ENCODE measurements at regions not wholly inside any gene's neighbourhood (a gene's known extent, or its start where the extent isn't known, plus 50 kb on each side); places are given as distances from the start of the nearest gene placed in this dataset.
"Not testable (repeated sequence)": the region's sequence is repeated elsewhere in the genome, so short reads cannot be mapped to it uniquely, and the experiment has no call there.

DNA sequence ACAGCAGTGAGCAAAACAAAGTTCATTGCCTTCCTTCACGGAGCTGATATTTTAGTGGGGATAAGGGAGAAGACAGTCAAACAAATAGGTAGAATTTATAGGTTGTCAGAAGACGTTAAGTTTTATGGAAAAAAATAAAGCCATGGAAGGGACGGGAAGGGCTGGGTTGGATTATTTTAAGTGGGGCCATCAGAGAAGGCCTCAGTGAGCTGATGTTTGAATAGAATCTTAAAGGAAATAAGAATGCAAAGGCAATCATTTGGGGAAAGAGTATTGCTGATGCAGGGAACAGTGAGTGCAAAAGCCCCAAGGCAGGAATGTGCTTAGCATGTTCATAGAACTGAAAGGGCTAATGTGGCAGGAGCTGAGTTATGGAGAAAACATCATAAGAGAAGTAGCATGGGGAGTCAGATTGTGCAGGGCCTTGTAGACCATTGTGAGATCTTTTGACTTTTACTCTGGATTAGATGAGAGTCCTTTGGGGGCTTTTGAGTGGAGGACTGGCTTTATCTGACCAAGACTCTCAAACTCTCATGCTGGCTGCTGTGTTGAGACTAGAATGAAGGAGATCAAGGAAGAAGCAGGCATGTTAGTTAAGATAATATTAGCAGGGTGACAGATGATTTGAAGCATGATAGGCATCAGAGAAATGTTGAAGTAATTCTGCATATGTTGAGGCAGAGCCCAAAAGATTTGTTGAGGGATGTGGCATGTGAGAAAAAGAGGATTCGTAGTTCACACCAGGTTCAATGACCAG, 104.5 kb upstream of the TPTE start:
- H3K9me3 ChIP-seq (ENCODE audit: control insufficient read depth, low read length); H3K27me3 ChIP-seq (ENCODE audit: control insufficient read depth in 1 of 2, insufficient read depth in 2 of 2, low read length in 1 of 2); H3K4me1 ChIP-seq (ENCODE audit: control insufficient read depth in 1 of 2, insufficient read depth in 2 of 2, low read length in 2 of 2); H3K36me3 ChIP-seq (ENCODE audit: control insufficient read depth in 1 of 2, insufficient read depth in 2 of 2, low read length in 1 of 2); intact Hi-C loops (cut with DNase I); DNase-seq; H3K4me3 ChIP-seq (ENCODE audit: low read length in 2 of 2); H3K27ac ChIP-seq (ENCODE audit: low read depth in 1 of 2, low read length in 2 of 2): not testable (repeated sequence)
- WGBS, 2 donors = 44 to 46% methylated on average over 4 of the region's 4 CpGs
- peak; percentile 9 for ATAC-seq (ENCODE audit: low FRiP score)

DNA sequence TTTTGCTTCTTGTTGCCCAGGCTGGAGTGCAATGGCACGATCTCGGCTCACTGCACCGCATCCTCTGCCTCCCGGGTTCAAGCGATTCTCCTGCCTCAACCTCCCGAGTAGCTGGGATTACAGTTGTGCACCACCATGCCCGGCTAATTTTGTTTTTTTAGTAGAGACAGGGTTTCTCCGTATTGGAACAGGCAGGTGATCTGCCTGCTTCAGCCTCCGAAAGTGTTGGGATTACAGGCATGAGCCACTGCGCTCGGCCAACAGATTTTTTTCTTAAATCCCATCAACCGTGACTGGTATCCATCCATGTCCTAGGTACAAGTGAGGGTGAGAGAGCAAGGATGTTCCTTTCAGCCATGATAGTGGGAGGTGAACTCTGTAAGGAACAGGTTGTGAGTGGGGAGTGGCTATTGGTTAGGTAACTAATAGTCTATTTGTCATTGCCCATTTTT, 103.8 kb upstream of the TPTE start:
- ATAC-seq (ENCODE audit: low FRiP score) = peak; percentile 31

DNA sequence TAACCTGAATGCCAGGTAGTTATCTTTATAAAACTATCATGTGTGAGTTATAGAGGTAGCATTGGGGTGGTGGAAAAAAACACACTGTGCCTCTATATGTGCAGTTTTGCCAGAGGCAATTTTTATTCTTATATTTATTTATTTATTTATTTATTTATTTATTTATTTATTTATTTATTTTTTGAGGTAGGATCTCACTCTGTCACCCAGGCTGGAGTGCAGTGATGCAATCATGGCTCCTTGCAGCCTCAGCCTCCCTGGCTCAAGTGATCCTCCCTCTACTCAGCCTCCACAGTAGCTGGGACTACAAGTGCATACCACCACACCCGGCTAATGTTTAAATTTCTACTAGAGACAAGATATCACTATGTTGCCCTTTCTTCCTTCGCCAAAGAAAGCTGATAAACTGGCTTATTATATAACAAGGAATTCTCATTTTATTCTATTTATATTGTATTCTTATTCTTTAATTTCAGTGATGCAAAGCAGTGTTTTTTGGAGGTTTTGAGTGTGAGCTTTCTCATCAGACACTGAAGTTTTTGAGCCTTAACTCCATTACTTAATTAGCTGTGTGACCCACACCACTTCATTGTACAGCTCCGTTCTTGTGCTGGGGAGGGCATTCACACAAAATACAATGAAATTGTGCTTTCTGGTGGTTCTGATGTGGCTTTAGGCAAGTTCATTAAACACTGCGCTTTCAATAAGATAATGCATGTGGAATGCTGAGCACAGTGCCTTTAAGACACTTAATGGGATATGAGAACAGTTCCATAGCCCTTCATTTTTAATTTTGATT, 102.9 kb upstream of the TPTE start:
- ATAC-seq (ENCODE audit: low FRiP score) = peak; percentile 8
- intact Hi-C loops (cut with DNase I); DNase-seq; H3K9me3 ChIP-seq (ENCODE audit: control insufficient read depth, low read length); H3K27ac ChIP-seq (ENCODE audit: low read depth in 1 of 2, low read length in 2 of 2); H3K4me1 ChIP-seq (ENCODE audit: control insufficient read depth in 1 of 2, insufficient read depth in 2 of 2, low read length in 2 of 2); H3K4me3 ChIP-seq (ENCODE audit: low read length in 2 of 2); H3K36me3 ChIP-seq (ENCODE audit: control insufficient read depth in 1 of 2, insufficient read depth in 2 of 2, low read length in 1 of 2); H3K27me3 ChIP-seq (ENCODE audit: control insufficient read depth in 1 of 2, insufficient read depth in 2 of 2, low read length in 1 of 2): not testable (repeated sequence)
- WGBS, 2 donors = 45 to 52% methylated on average over 4 of the region's 4 CpGs

More for the DNA sequence above, 103.8 kb upstream of the TPTE start:
- H3K4me3 ChIP-seq (ENCODE audit: low read length in 2 of 2); intact Hi-C loops (cut with DNase I); H3K27me3 ChIP-seq (ENCODE audit: control insufficient read depth in 1 of 2, insufficient read depth in 2 of 2, low read length in 1 of 2); H3K9me3 ChIP-seq (ENCODE audit: control insufficient read depth, low read length); H3K36me3 ChIP-seq (ENCODE audit: control insufficient read depth in 1 of 2, insufficient read depth in 2 of 2, low read length in 1 of 2); H3K27ac ChIP-seq (ENCODE audit: low read depth in 1 of 2, low read length in 2 of 2); H3K4me1 ChIP-seq (ENCODE audit: control insufficient read depth in 1 of 2, insufficient read depth in 2 of 2, low read length in 2 of 2): not testable (repeated sequence)
- WGBS, 2 donors = 71 to 74% methylated on average over 12 of the region's 12 CpGs
- peak in 1 of 2 donors; percentile 81 for DNase-seq

DNA sequence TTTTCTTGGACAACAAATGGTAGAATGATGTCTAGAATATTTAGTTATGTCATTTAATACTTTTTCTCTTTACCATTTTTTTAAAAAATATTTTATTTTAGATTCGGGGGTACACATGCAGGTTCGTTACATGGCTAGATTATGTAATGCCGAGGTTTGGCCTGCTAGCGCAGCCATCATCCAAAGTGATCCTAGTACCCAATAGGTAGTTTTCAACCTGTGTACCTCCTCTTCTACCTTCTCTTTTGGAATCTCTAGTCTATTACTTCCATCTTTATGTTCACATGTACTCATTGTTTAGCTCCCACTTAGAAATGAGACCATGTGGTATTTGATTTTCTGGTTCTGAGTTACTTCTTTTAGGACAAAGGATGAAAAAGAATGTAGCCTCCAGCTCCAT, 100.2 kb upstream of the TPTE start:
- DNase-seq; H3K9me3 ChIP-seq (ENCODE audit: control insufficient read depth, low read length); intact Hi-C loops (cut with DNase I); H3K4me3 ChIP-seq (ENCODE audit: low read length in 2 of 2); H3K27me3 ChIP-seq (ENCODE audit: control insufficient read depth in 1 of 2, insufficient read depth in 2 of 2, low read length in 1 of 2); ATAC-seq (ENCODE audit: low FRiP score); H3K4me1 ChIP-seq (ENCODE audit: control insufficient read depth in 1 of 2, insufficient read depth in 2 of 2, low read length in 2 of 2); H3K27ac ChIP-seq (ENCODE audit: low read depth in 1 of 2, low read length in 2 of 2); H3K36me3 ChIP-seq (ENCODE audit: control insufficient read depth in 1 of 2, insufficient read depth in 2 of 2, low read length in 1 of 2): not testable (repeated sequence)
- WGBS, 2 donors = 57 to 61% methylated on average over 4 of the region's 4 CpGs

DNA sequence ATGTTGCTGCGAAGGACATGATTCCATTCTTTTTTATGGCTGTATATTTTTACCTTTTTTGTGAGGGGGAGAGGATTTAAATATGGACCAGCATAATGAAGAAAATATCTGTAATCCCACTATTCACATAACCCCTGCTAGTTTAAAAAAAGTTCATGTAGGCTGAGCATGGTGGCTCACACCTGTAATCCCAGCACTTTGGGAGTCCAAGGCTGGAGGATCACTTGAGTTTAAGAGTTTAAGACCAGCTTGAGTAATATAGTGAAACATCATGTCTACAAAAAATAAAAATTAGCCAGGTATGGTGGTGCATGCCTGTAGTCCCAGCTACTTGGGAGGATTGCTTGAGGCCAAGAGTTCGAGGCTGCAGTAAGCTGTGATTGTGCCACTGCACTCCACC, 99.8 kb upstream of the TPTE start:
- H3K27ac ChIP-seq (ENCODE audit: low read depth in 1 of 2, low read length in 2 of 2); DNase-seq; H3K27me3 ChIP-seq (ENCODE audit: control insufficient read depth in 1 of 2, insufficient read depth in 2 of 2, low read length in 1 of 2); H3K4me1 ChIP-seq (ENCODE audit: control insufficient read depth in 1 of 2, insufficient read depth in 2 of 2, low read length in 2 of 2); H3K36me3 ChIP-seq (ENCODE audit: control insufficient read depth in 1 of 2, insufficient read depth in 2 of 2, low read length in 1 of 2); H3K4me3 ChIP-seq (ENCODE audit: low read length in 2 of 2); H3K9me3 ChIP-seq (ENCODE audit: control insufficient read depth, low read length); ATAC-seq (ENCODE audit: low FRiP score); intact Hi-C loops (cut with DNase I): not testable (repeated sequence)
- 45 to 48% methylated on average over 2 of the region's 2 CpGs for WGBS, 2 donors

DNA sequence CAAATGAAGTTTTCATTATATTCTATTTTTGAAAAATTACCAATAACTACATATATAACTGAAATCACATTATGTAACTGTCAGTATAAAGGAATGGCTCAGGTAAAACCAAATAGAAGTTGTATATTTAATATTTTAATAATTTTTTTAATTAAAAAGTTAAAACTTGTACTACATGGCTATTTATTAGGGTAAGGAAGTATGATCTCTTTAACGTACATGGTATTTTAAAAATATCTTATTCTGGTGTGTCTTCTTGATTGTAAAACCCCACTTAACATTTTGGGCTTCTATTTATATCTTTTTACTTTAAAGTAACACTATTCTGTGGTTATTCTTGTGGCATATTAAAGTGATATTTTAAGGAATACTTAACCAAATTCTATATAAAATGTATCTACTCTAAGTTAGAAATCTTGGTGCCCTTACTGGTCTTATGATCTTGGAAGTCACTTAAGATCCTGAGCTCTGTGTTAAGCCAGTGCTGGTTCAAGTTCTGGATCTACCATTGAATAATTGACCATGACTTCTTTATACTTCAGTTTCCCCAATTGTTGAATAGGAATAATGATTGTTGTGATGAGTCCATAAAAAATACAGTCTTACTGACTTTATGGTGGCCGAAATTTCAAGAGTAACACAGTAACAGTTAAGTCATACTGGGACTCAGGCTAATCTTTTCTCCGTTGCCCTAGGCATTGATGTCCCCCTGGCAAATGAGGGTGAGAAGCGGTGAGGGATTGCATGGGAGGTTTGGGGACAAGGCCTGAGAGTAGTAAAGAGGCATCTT, 97.1 kb upstream of the TPTE start:
- H3K27me3 ChIP-seq (ENCODE audit: control insufficient read depth in 1 of 2, insufficient read depth in 2 of 2, low read length in 1 of 2); DNase-seq; H3K27ac ChIP-seq (ENCODE audit: low read depth in 1 of 2, low read length in 2 of 2); intact Hi-C loops (cut with DNase I); H3K36me3 ChIP-seq (ENCODE audit: control insufficient read depth in 1 of 2, insufficient read depth in 2 of 2, low read length in 1 of 2); H3K9me3 ChIP-seq (ENCODE audit: control insufficient read depth, low read length); H3K4me3 ChIP-seq (ENCODE audit: low read length in 2 of 2); H3K4me1 ChIP-seq (ENCODE audit: control insufficient read depth in 1 of 2, insufficient read depth in 2 of 2, low read length in 2 of 2): not testable (repeated sequence)
- WGBS, 2 donors = 57% methylated on average over 4 of the region's 4 CpGs
- peak; percentile 1 for ATAC-seq (ENCODE audit: low FRiP score)

DNA sequence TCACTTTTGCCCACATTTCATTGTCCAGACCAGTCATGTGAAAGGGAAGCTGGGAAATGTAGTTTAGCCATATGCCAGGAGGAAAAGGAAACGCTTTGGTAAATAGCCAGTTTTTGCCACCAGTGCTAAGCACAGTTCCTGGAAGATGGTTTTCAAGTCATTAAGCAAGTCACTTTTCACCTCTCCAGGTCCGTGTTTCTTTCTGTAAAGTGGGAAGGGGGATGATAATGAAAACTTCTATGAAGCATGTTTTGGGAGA, 96.6 kb upstream of the TPTE start:
- intact Hi-C loops (cut with DNase I); ATAC-seq (ENCODE audit: low FRiP score): not testable (repeated sequence)

DNA sequence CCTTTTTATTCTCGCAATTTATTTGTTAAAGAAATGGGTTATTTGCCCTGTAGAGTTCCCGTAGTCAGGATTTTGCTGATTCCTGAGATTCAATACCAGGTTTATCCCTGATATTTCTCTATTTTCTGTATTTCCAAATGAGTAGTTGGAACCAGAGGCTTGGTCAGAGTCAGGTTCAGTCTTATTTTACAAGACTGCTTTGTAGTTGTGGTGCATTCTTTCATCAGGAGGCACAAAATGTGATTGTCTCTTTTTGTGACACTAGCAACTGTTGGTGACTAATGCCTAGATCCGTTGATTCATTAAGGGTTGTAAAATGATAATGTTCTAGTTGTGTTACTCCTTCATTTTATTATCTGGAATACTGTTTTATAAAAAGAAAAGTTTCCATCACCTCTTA, 95.5 kb upstream of the TPTE start:
- DNase-seq = no peak
- no peaks in the 10 kb centered on the region for H3K36me3 ChIP-seq (ENCODE audit: control insufficient read depth in 1 of 2, insufficient read depth in 2 of 2, low read length in 1 of 2)
- no peaks in the 10 kb centered on the region for H3K9me3 ChIP-seq (ENCODE audit: control insufficient read depth, low read length)
- H3K4me3 ChIP-seq (ENCODE audit: low read length in 2 of 2) = no peak overlapping the region
- 63 to 68% methylated on average over 3 of the region's 3 CpGs for WGBS, 2 donors
- H3K27ac ChIP-seq (ENCODE audit: low read depth in 1 of 2, low read length in 2 of 2) = no peak overlapping the region
- intact Hi-C loops (cut with DNase I) = no loop called here
- H3K27me3 ChIP-seq (ENCODE audit: control insufficient read depth in 1 of 2, insufficient read depth in 2 of 2, low read length in 1 of 2) = no peaks in the 10 kb centered on the region
- H3K4me1 ChIP-seq (ENCODE audit: control insufficient read depth in 1 of 2, insufficient read depth in 2 of 2, low read length in 2 of 2) = no peaks in the 10 kb centered on the region
- no peak for ATAC-seq (ENCODE audit: low FRiP score)

More for the DNA sequence above, 96.6 kb upstream of the TPTE start:
- 8 to 20% methylated on average over 1 of the region's 2 CpGs for WGBS, 2 donors
- not testable (repeated sequence) for H3K36me3 ChIP-seq (ENCODE audit: control insufficient read depth in 1 of 2, insufficient read depth in 2 of 2, low read length in 1 of 2); DNase-seq; H3K9me3 ChIP-seq (ENCODE audit: control insufficient read depth, low read length); H3K4me3 ChIP-seq (ENCODE audit: low read length in 2 of 2); H3K4me1 ChIP-seq (ENCODE audit: control insufficient read depth in 1 of 2, insufficient read depth in 2 of 2, low read length in 2 of 2); H3K27ac ChIP-seq (ENCODE audit: low read depth in 1 of 2, low read length in 2 of 2); H3K27me3 ChIP-seq (ENCODE audit: control insufficient read depth in 1 of 2, insufficient read depth in 2 of 2, low read length in 1 of 2)

All from aorta (tissue), 5 donors.